Testis (tissue), 2 donors: ENCODE measurements at regions not wholly inside any gene's neighbourhood (a gene's known extent, or its start where the extent isn't known, plus 50 kb on each side); places are given as distances from the start of the nearest gene placed in this dataset.

Source experiments
- DNase-seq: peaks from one replicate; pipeline ENCODE4 v3.0.0-alpha.2; 2019
- H3K27ac ChIP-seq, 2 donors: fragments of 200-600 bp; sonication (generic); one replicate each; pipeline ENCODE4 v1.5.1; 2019
- H3K27me3 ChIP-seq: fragments of 200-600 bp; sonication (generic); one replicate; pipeline ENCODE4 v1.5.1; 2019
- H3K36me3 ChIP-seq: fragments of 200-600 bp; sonication (generic); one replicate; pipeline ENCODE4 v1.5.1; 2017; ENCODE audit warnings: low read depth; ENCODE audit errors: missing control alignments
- H3K4me1 ChIP-seq: fragments of 200-600 bp; sonication (generic); one replicate; pipeline ENCODE4 v1.5.1; 2019
- H3K4me3 ChIP-seq, 2 donors: fragments of 200-600 bp; sonication (generic); one replicate each; pipeline ENCODE4 v1.5.1; 2017 to 2019
- H3K9me3 ChIP-seq: fragments of 200-600 bp; sonication (generic); one replicate; pipeline ENCODE4 v1.5.1; 2017
- CTCF ChIP-seq, 3 experiments: fragments of 450-650 bp in 2 of 3; fragments of 200-600 bp in 1 of 3; sonication (generic) in 1 of 3; IDR thresholded peaks; one replicate each; pipeline ENCODE4 v1.5.1; 2016 to 2019; ENCODE audit warnings: antibody characterized with exemption in 3 of 3, mild to moderate bottlenecking in 2 of 3, moderate library complexity in 1 of 3
- POLR2A ChIP-seq: fragments of 450-650 bp; IDR thresholded peaks from one replicate; pipeline ENCODE4 v1.6.1; 2017; ENCODE audit warnings: antibody characterized with exemption, mild to moderate bottlenecking, moderate library complexity
- WGBS, 2 donors: methylation state at CpG; one replicate each; pipeline ENCODE4 v1.1.5; 2018; 5-methylcytosine and 5-hydroxymethylcytosine counted together
- intact Hi-C: fragments of 100-400 bp; cut with DNase I; formaldehyde crosslinking; loops from one replicate; pipeline ENCODE4 v1.15.1; 2023; ENCODE audit warnings: low total_unique reads

GRCh38 chr4:124061413-124061812 lies 651.1 kb downstream of the ANKRD50 start:
- DNase-seq = no peak
- Histone ChIP-seq H3K36me3 (no peaks in the 10 kb centered on the region), H3K4me1 (peaks cover 27% of the 10 kb centered on the region), H3K27me3 (no peaks in the 10 kb centered on the region), H3K27ac (peak overlapping the region; percentile 12 to 75), H3K9me3 (no peaks in the 10 kb centered on the region), H3K4me3 (no peak overlapping the region)
- intact Hi-C loops = no loop called here
- TF ChIP-seq POLR2A (no peak), CTCF (IDR thresholded peaks at IDR 0.05) (no peak)

- intact Hi-C loops = no loop called here
- Histone ChIP-seq H3K27me3 (no peaks in the 10 kb centered on the region), H3K4me1 (peaks cover 19% of the 10 kb centered on the region), H3K9me3 (no peaks in the 10 kb centered on the region), H3K27ac (no peak overlapping the region), H3K4me3 (no peak overlapping the region), H3K36me3 (no peaks in the 10 kb centered on the region)
- TF ChIP-seq CTCF (IDR thresholded peaks at IDR 0.05) = no peak
- no peak for TF ChIP-seq POLR2A
- no peak for DNase-seq
Observed at GRCh38 chr4:124065422-124065821, 647.1 kb downstream of the ANKRD50 start.

- no peaks in the 10 kb centered on the region for H3K36me3 ChIP-seq
- no peaks in the 10 kb centered on the region for H3K9me3 ChIP-seq
- intact Hi-C loops = no loop called here
- H3K27me3 ChIP-seq = no peaks in the 10 kb centered on the region
- H3K27ac ChIP-seq = no peak overlapping the region
- no peak for TF ChIP-seq CTCF (IDR thresholded peaks at IDR 0.05)
- TF ChIP-seq POLR2A = no peak
- no peak for DNase-seq
- 90 to 98% methylated on average over 4 of the region's 4 CpGs for WGBS, 2 donors
- H3K4me1 ChIP-seq = peaks cover 15% of the 10 kb centered on the region
- no peak overlapping the region for H3K4me3 ChIP-seq
Observed at GRCh38 chr4:124065936-124066335, 646.6 kb downstream of the ANKRD50 start.

- 88 to 92% methylated on average over 1 of the region's 1 CpG for WGBS, 2 donors
- intact Hi-C loops = no loop called here
Observed at GRCh38 chr4:124066595-124066994, 645.9 kb downstream of the ANKRD50 start.

More at GRCh38 chr4:124066595-124066994, 645.9 kb downstream of the ANKRD50 start:
- H3K27ac ChIP-seq = no peak overlapping the region
- no peak overlapping the region for H3K4me3 ChIP-seq
- no peak for TF ChIP-seq CTCF (IDR thresholded peaks at IDR 0.05)
- TF ChIP-seq POLR2A = no peak
- H3K9me3 ChIP-seq = no peaks in the 10 kb centered on the region
- peaks cover 8% of the 10 kb centered on the region for H3K4me1 ChIP-seq
- no peaks in the 10 kb centered on the region for H3K36me3 ChIP-seq
- H3K27me3 ChIP-seq = no peaks in the 10 kb centered on the region
- no peak for DNase-seq
